Spleen (tissue), 11 donors: ENCODE measurements at regions not wholly inside any gene's neighbourhood (a gene's known extent, or its start where the extent isn't known, plus 50 kb on each side); places are given as distances from the start of the nearest gene placed in this dataset.

Experiments used
- DNase-seq: peaks from one replicate; pipeline ENCODE4 v3.0.0-alpha.2; 2020
- H3K27ac ChIP-seq, 8 donors: fragments of 200-600 bp; sonication (generic) in 7 of 8; 1 replicate in 4 of 8; 2 replicates in 4 of 8; pipeline versions ENCODE4 v1.5.0 to v1.8.0; 2016 to 2021; ENCODE audit warnings: inconsistent platforms in 4 of 8, mild to moderate bottlenecking in 4 of 8, moderate library complexity in 1 of 8
- H3K27me3 ChIP-seq, 7 donors: fragments of 200-600 bp; sonication (generic) in 6 of 7; replicated peaks in 1 of 7; 1 replicate in 4 of 7; 2 replicates in 3 of 7; pipeline versions ENCODE4 v1.5.0 to v1.8.0; 2016 to 2021; ENCODE audit warnings: inconsistent platforms in 3 of 7, mild to moderate bottlenecking in 1 of 7
- H3K36me3 ChIP-seq, 6 donors: fragments of 200-600 bp; sonication (generic) in 5 of 6; 1 replicate in 4 of 6; 2 replicates in 2 of 6; pipeline versions ENCODE4 v1.5.0 to v1.8.0; 2016 to 2021; ENCODE audit warnings: inconsistent platforms in 2 of 6
- H3K4me1 ChIP-seq, 6 donors: fragments of 200-600 bp; sonication (generic) in 5 of 6; 1 replicate in 3 of 6; 2 replicates in 3 of 6; pipeline versions ENCODE4 v1.5.0 to v1.8.0; 2016 to 2021; ENCODE audit warnings: inconsistent platforms in 3 of 6
- H3K4me3 ChIP-seq, 8 donors: fragments of 200-600 bp; sonication (generic) in 7 of 8; 1 replicate in 4 of 8; 2 replicates in 4 of 8; pipeline versions ENCODE4 v1.5.0 to v1.8.0; 2016 to 2021; ENCODE audit warnings: inconsistent platforms in 4 of 8, mild to moderate bottlenecking in 4 of 8, moderate library complexity in 2 of 8
- H3K9me3 ChIP-seq, 8 donors: fragments of 200-600 bp; sonication (generic) in 7 of 8; 1 replicate in 4 of 8; 2 replicates in 4 of 8; pipeline versions ENCODE4 v1.5.0 to v1.8.0; 2016 to 2021; ENCODE audit warnings: inconsistent platforms in 4 of 8
- POLR2A ChIP-seq, 3 donors: fragments of 450-650 bp; IDR thresholded peaks; one replicate each; pipeline ENCODE4 v1.5.1; 2017; ENCODE audit warnings: antibody characterized with exemption in 3 of 3, mild to moderate bottlenecking in 1 of 3
- POLR2AphosphoS5 ChIP-seq, 3 donors: sonication (generic); formaldehyde crosslinking; IDR thresholded peaks; one replicate each; pipeline ENCODE4 v1.5.1; 2017; ENCODE audit warnings: antibody characterized with exemption in 3 of 3
- WGBS, 5 donors: extraction: QIAGEN DNeasy Blood & Tissue Kit in 3 of 5; methylation state at CpG; one replicate each; pipeline versions ENCODE4 v1.1.5 to v1.1.7; 2013 to 2018; 5-methylcytosine and 5-hydroxymethylcytosine counted together
- intact Hi-C: fragments of 100-400 bp; cut with DNase I; formaldehyde crosslinking; loops from one replicate; pipeline ENCODE4 v1.15.0; 2023; ENCODE audit warnings: low total_unique reads
- TF ChIP-seq, protein P1 (sequence below), 11 experiments: fragments of 200-600 bp in 7 of 11; fragments of 450-650 bp in 4 of 11; sonication (generic) in 4 of 11; IDR thresholded peaks in 8 of 11; conservative IDR thresholded peaks in 3 of 11; 1 replicate in 7 of 11; 2 replicates in 4 of 11; pipeline versions ENCODE4 v1.4.0 to v1.8.0; 2016 to 2021; ENCODE audit warnings: antibody characterized with exemption in 11 of 11, inconsistent platforms in 4 of 11, mild to moderate bottlenecking in 1 of 11
- donor health status: healthy with polysubstance abuse.
- donor health status: DM: no; HTN: no; CAD: no; lungs with moderate emphysema.
- donor health status: DM: no; HTN: no; CAD: no.
- donor health status: Bipolar disorder and iron deficiency.
- donor health status: healthy.
- donor health status: DM: no; HTN: no; CAD: no.
- donor health status: DM: yes; HTN: yes; CAD: no.

DNA sequence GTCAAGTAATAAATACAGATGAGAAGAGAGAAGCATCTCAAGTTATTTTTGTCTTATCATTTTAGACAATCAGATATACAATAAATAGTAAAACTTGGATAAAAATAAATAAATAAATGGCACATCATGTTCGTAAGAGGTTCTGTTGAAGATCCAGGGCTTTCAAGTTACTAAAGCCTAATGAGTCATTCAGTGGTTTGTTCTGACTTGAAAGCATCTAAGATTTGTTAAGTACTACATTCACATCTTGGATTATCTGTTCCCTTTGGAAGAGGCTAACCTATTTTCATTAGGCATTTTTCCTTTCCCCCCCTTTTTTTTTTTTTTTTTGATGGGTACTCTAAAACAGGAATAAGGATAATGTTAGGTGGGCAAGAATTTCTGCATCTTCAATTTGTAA is 429.3 kb downstream of the PCDH20 start:
- peaks cover 0 to 14% (median 3%) of the 10 kb centered on the region in 8 donors for H3K9me3 ChIP-seq
- no peak for TF ChIP-seq POLR2AphosphoS5 (IDR thresholded peaks at IDR 0.05)
- TF ChIP-seq, protein P1, sequence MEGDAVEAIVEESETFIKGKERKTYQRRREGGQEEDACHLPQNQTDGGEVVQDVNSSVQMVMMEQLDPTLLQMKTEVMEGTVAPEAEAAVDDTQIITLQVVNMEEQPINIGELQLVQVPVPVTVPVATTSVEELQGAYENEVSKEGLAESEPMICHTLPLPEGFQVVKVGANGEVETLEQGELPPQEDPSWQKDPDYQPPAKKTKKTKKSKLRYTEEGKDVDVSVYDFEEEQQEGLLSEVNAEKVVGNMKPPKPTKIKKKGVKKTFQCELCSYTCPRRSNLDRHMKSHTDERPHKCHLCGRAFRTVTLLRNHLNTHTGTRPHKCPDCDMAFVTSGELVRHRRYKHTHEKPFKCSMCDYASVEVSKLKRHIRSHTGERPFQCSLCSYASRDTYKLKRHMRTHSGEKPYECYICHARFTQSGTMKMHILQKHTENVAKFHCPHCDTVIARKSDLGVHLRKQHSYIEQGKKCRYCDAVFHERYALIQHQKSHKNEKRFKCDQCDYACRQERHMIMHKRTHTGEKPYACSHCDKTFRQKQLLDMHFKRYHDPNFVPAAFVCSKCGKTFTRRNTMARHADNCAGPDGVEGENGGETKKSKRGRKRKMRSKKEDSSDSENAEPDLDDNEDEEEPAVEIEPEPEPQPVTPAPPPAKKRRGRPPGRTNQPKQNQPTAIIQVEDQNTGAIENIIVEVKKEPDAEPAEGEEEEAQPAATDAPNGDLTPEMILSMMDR (IDR thresholded peaks at IDR 0.05 in 8 of 11, conservative IDR thresholded peaks at IDR 0.05 in 3 of 11), result no peak
- no peak for TF ChIP-seq POLR2A (IDR thresholded peaks at IDR 0.05)
- no peak for DNase-seq
- intact Hi-C loops, result no loop called here
- no peaks in the 10 kb centered on the region for H3K4me1 ChIP-seq
- no peaks in the 10 kb centered on the region for H3K36me3 ChIP-seq
- 80 to 95% (median 86%) methylated on average over 1 of the region's 1 CpG for WGBS, 5 donors
- H3K4me3 ChIP-seq, result no peak overlapping the region
- H3K27ac ChIP-seq, result no peak overlapping the region
- H3K27me3 ChIP-seq, result no peaks in the 10 kb centered on the region

DNA sequence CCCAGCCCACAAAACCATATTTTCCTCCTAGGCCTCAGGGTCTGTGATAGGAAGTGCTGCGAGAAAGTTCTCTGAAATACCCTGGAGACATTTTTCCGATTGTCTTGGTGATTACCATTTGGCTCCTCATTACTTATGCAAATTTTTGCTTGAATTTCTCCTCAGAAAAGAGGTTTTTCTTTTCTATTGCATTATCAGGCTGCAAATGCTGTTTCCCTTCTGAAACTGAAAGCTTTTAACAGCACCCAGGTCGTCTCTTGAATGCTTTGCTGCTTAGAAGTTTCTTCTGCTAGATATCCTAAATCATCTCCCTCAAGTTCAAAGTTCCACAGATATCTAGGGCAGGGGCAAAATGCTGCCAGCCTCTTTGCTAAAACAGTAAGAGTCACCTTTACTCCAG is 434.2 kb downstream of the PCDH20 start:
- TF ChIP-seq POLR2A (IDR thresholded peaks at IDR 0.05), result no peak
- TF ChIP-seq POLR2AphosphoS5 (IDR thresholded peaks at IDR 0.05), result no peak
- no peaks in the 10 kb centered on the region for H3K27me3 ChIP-seq
- H3K9me3 ChIP-seq, result peaks cover 0 to 22% (median 13%) of the 10 kb centered on the region in 8 donors
- intact Hi-C loops, result no loop called here
- no peaks in the 10 kb centered on the region for H3K36me3 ChIP-seq
- H3K4me1 ChIP-seq, result no peaks in the 10 kb centered on the region
- no peak overlapping the region for H3K4me3 ChIP-seq
- no peak for DNase-seq
- 68 to 83% (median 77%) methylated on average over 3 of the region's 3 CpGs for WGBS, 5 donors
- H3K27ac ChIP-seq, result no peak overlapping the region

DNA sequence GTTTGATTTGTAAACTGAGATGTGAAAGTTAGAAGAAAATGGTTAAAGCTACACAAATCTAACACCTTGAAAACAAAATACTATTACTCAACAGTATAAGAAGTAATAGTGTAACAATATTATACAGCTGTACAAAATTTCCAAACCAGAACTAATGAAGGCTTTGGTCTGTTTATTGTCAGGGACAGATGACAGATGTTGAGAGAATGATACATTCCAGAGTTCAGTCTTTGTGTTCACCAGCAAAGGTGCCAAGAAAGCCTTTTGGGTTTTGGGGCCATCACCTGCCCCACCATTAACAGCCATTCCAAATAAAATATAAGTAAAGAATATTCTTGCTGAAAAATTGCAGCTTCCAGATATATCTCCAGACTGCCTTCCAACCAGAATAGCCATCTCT is 439.3 kb downstream of the PCDH20 start:
- Histone ChIP-seq H3K27ac (no peak overlapping the region), H3K4me3 (no peak overlapping the region), H3K4me1 (no peaks in the 10 kb centered on the region), H3K36me3 (no peaks in the 10 kb centered on the region), H3K27me3 (no peaks in the 10 kb centered on the region), H3K9me3 (peaks cover 0 to 25% (median 14%) of the 10 kb centered on the region in 8 donors)
- TF ChIP-seq POLR2A (IDR thresholded peaks at IDR 0.05) (no peak), POLR2AphosphoS5 (IDR thresholded peaks at IDR 0.05) (no peak)
- TF ChIP-seq, protein P1 (IDR thresholded peaks at IDR 0.05 in 8 of 11, conservative IDR thresholded peaks at IDR 0.05 in 3 of 11), result no peak
- intact Hi-C loops, result no loop called here
- no peak for DNase-seq

DNA sequence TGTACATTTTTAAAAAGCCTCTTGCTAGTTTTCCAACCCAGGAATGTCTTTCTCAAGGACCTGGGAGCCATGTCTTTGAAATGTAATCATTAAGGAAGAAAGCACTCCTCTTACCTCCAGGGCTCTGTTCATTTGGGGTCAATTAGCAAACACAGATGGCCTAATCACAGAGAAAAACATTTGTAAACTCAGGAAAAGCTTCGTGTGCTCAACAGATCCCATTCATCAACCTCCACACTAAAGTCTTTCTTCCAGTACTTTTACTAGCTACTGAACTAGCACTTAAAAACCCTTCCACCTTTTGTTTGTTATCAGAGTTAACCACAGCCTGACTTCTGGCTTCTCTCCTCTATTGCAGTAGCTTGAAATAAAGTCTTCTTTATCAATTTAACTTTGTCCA is 441.4 kb downstream of the PCDH20 start:
- Histone ChIP-seq H3K27me3 (no peaks in the 10 kb centered on the region), H3K27ac (no peak overlapping the region), H3K9me3 (peaks cover 0 to 11% (median 3%) of the 10 kb centered on the region in 8 donors), H3K4me3 (no peak overlapping the region), H3K4me1 (no peaks in the 10 kb centered on the region), H3K36me3 (no peaks in the 10 kb centered on the region)
- whole genome bisulfite sequencing, 5 donors, result 0 to 21% (median 10%) methylated on average over 1 of the region's 1 CpG
- no peak for DNase-seq
- TF ChIP-seq POLR2A (IDR thresholded peaks at IDR 0.05) (no peak), POLR2AphosphoS5 (IDR thresholded peaks at IDR 0.05) (no peak)
- TF ChIP-seq, protein P1 (IDR thresholded peaks at IDR 0.05 in 8 of 11, conservative IDR thresholded peaks at IDR 0.05 in 3 of 11), result no peak
- intact Hi-C loops, result no loop called here

DNA sequence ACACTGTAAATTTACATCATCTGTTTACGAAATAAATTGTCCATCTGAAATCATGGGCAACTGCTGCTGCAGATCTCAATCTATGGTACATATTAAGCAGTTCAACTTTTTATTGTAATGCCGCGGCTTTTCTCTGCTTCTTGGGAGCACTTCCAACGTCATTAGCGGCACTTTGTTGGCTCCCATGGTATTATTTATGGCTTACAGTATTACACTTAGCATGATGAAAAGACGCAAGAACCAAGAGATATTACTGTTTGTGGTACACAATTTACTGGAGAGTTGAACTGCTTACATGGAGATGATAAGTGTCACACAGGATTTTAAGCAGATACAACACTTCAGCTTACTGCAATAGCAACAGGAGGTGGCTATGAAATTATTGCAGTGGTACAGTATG is 442.1 kb downstream of the PCDH20 start:
- no peak for DNase-seq
- 81 to 91% (median 89%) methylated on average over 6 of the region's 6 CpGs for whole genome bisulfite sequencing, 5 donors
- TF ChIP-seq, protein P1 (IDR thresholded peaks at IDR 0.05 in 8 of 11, conservative IDR thresholded peaks at IDR 0.05 in 3 of 11), result no peak
- TF ChIP-seq POLR2A (IDR thresholded peaks at IDR 0.05) (no peak), POLR2AphosphoS5 (IDR thresholded peaks at IDR 0.05) (no peak)

More for the DNA sequence above, 442.1 kb downstream of the PCDH20 start:
- Histone ChIP-seq H3K9me3 (peaks cover 0 to 11% (median 3%) of the 10 kb centered on the region in 8 donors), H3K27ac (no peak overlapping the region), H3K4me1 (no peaks in the 10 kb centered on the region), H3K4me3 (no peak overlapping the region), H3K27me3 (no peaks in the 10 kb centered on the region), H3K36me3 (no peaks in the 10 kb centered on the region)
- intact Hi-C loops, result no loop called here
